ENCODE measurements at regions not wholly inside any gene's neighbourhood (a gene's known extent, or its start where the extent isn't known, plus 50 kb on each side); places are given as distances from the start of the nearest gene placed in this dataset.

- in situ Hi-C loops (cut with HindIII; ENCODE audit: low pct_ligation_motif_present, low pct_unique_long_range_greater_than_20kb, low sequenced_read_pairs): no loop called here
- no peak for DNase-seq
These were observed 72.9 kb downstream of the SLC10A2 start for GRCh38 chr13:102993348-102993747.

GRCh38 chr13:102984210-102984609 is 82.0 kb downstream of the SLC10A2 start:
- DNase-seq: no peak
- in situ Hi-C loops (cut with HindIII; ENCODE audit: low pct_ligation_motif_present, low pct_unique_long_range_greater_than_20kb, low sequenced_read_pairs): no loop called here

GRCh38 chr13:102983496-102983895 is 82.7 kb downstream of the SLC10A2 start:
- DNase-seq: peak; percentile 57
- in situ Hi-C loops (cut with HindIII; ENCODE audit: low pct_ligation_motif_present, low pct_unique_long_range_greater_than_20kb, low sequenced_read_pairs): no loop called here

GRCh38 chr13:102980331-102980982 is 85.8 kb downstream of the SLC10A2 start:
- in situ Hi-C loops (cut with HindIII; ENCODE audit: low pct_ligation_motif_present, low pct_unique_long_range_greater_than_20kb, low sequenced_read_pairs): no loop called here
- DNase-seq: no peak

GRCh38 chr13:102978168-102978567 is 88.0 kb downstream of the SLC10A2 start:
- no peak for DNase-seq

GRCh38 chr13:102977471-102977870 is 88.7 kb downstream of the SLC10A2 start:
- in situ Hi-C loops (cut with HindIII; ENCODE audit: low pct_ligation_motif_present, low pct_unique_long_range_greater_than_20kb, low sequenced_read_pairs): no loop called here
- DNase-seq: no peak

More at GRCh38 chr13:102978168-102978567, 88.0 kb downstream of the SLC10A2 start:
- in situ Hi-C loops (cut with HindIII; ENCODE audit: low pct_ligation_motif_present, low pct_unique_long_range_greater_than_20kb, low sequenced_read_pairs): no loop called here

- no peak for DNase-seq
- in situ Hi-C loops (cut with HindIII; ENCODE audit: low pct_ligation_motif_present, low pct_unique_long_range_greater_than_20kb, low sequenced_read_pairs): no loop called here
These were observed 91.7 kb downstream of the SLC10A2 start for GRCh38 chr13:102974317-102975087.

- no peak for DNase-seq
- in situ Hi-C loops (cut with HindIII; ENCODE audit: low pct_ligation_motif_present, low pct_unique_long_range_greater_than_20kb, low sequenced_read_pairs): no loop called here
These were observed 94.0 kb downstream of the SLC10A2 start for GRCh38 chr13:102972191-102972590.

- DNase-seq: no peak
- in situ Hi-C loops (cut with HindIII; ENCODE audit: low pct_ligation_motif_present, low pct_unique_long_range_greater_than_20kb, low sequenced_read_pairs): no loop called here
These were observed 95.7 kb downstream of the SLC10A2 start for GRCh38 chr13:102970542-102970941.

- no peak for DNase-seq
These were observed 97.5 kb downstream of the SLC10A2 start for GRCh38 chr13:102968572-102969228.

GRCh38 chr13:102965802-102966201 is 100.4 kb downstream of the SLC10A2 start:
- in situ Hi-C loops (cut with HindIII; ENCODE audit: low pct_ligation_motif_present, low pct_unique_long_range_greater_than_20kb, low sequenced_read_pairs): no loop called here
- DNase-seq: no peak

More at GRCh38 chr13:102968572-102969228, 97.5 kb downstream of the SLC10A2 start:
- in situ Hi-C loops (cut with HindIII; ENCODE audit: low pct_ligation_motif_present, low pct_unique_long_range_greater_than_20kb, low sequenced_read_pairs): no loop called here

- DNase-seq: no peak
- in situ Hi-C loops (cut with HindIII; ENCODE audit: low pct_ligation_motif_present, low pct_unique_long_range_greater_than_20kb, low sequenced_read_pairs): no loop called here
These were observed 103.8 kb downstream of the SLC10A2 start for GRCh38 chr13:102962430-102962829.

GRCh38 chr13:102960959-102961358 is 105.3 kb downstream of the SLC10A2 start:
- in situ Hi-C loops (cut with HindIII; ENCODE audit: low pct_ligation_motif_present, low pct_unique_long_range_greater_than_20kb, low sequenced_read_pairs): no loop called here
- no peak for DNase-seq

GRCh38 chr13:102956449-102956848 is 109.8 kb downstream of the SLC10A2 start:
- in situ Hi-C loops (cut with HindIII; ENCODE audit: low pct_ligation_motif_present, low pct_unique_long_range_greater_than_20kb, low sequenced_read_pairs): no loop called here
- no peak for DNase-seq

- in situ Hi-C loops (cut with HindIII; ENCODE audit: low pct_ligation_motif_present, low pct_unique_long_range_greater_than_20kb, low sequenced_read_pairs): no loop called here
- DNase-seq: no peak
These were observed 108.5 kb downstream of the ERCC5 start for GRCh38 chr13:102954350-102954749.

- in situ Hi-C loops (cut with HindIII; ENCODE audit: low pct_ligation_motif_present, low pct_unique_long_range_greater_than_20kb, low sequenced_read_pairs): no loop called here
- DNase-seq: no peak
These were observed 106.0 kb downstream of the ERCC5 start for GRCh38 chr13:102951808-102952207.

GRCh38 chr13:102947745-102948405 is 102.0 kb downstream of the ERCC5 start:
- no peak for DNase-seq
- in situ Hi-C loops (cut with HindIII; ENCODE audit: low pct_ligation_motif_present, low pct_unique_long_range_greater_than_20kb, low sequenced_read_pairs): no loop called here

GRCh38 chr13:102945886-102946285 is 100.1 kb downstream of the ERCC5 start:
- in situ Hi-C loops (cut with HindIII; ENCODE audit: low pct_ligation_motif_present, low pct_unique_long_range_greater_than_20kb, low sequenced_read_pairs): no loop called here
- no peak for DNase-seq

- in situ Hi-C loops (cut with HindIII; ENCODE audit: low pct_ligation_motif_present, low pct_unique_long_range_greater_than_20kb, low sequenced_read_pairs): no loop called here
- DNase-seq: no peak
These were observed 99.5 kb downstream of the ERCC5 start for GRCh38 chr13:102945324-102945815.

All from ACHN (cell line).